H9 (cell line): ENCODE measurements at regions not wholly inside any gene's neighbourhood (a gene's known extent, or its start where the extent isn't known, plus 50 kb on each side); places are given as distances from the start of the nearest gene placed in this dataset.

Source experiments
- DNase-seq: peaks from one replicate; pipeline ENCODE4 v3.0.0-alpha.2; 2017
- H2AFZ ChIP-seq: one replicate; pipeline ENCODE4 v1.6.1; 2013; ENCODE audit warnings: mild to moderate bottlenecking, low read length, control low read depth, moderate library complexity
- H2AK5ac ChIP-seq: 2 replicates; pipeline ENCODE4 v1.6.1; 2013; ENCODE audit warnings: low read length, control low read depth, mixed read lengths; ENCODE audit not compliant: insufficient read length
- H2BK120ac ChIP-seq: one replicate; pipeline ENCODE4 v1.6.1; 2013; ENCODE audit warnings: low read depth, mild to moderate bottlenecking, low read length, control low read depth, inconsistent platforms; ENCODE audit not compliant: poor library complexity, severe bottlenecking
- H2BK12ac ChIP-seq: 2 replicates; pipeline ENCODE4 v1.6.1; 2013; ENCODE audit warnings: low read length, control low read depth, mixed read lengths, low read depth; ENCODE audit not compliant: insufficient read length
- H2BK15ac ChIP-seq: 2 replicates; pipeline ENCODE4 v1.6.1; 2013; ENCODE audit warnings: low read depth, low read length, control low read depth
- H2BK20ac ChIP-seq: one replicate; pipeline ENCODE4 v1.6.1; 2013; ENCODE audit warnings: low read depth, mild to moderate bottlenecking, low read length, control low read depth, inconsistent platforms; ENCODE audit not compliant: poor library complexity, severe bottlenecking
- H2BK5ac ChIP-seq: 2 replicates; pipeline ENCODE4 v1.6.1; 2013; ENCODE audit warnings: low read length, control low read depth, mixed read lengths; ENCODE audit not compliant: insufficient read length
- H3K14ac ChIP-seq: 2 replicates; pipeline ENCODE4 v1.6.1; 2013; ENCODE audit warnings: low read length, control low read depth; ENCODE audit not compliant: insufficient read depth
- H3K18ac ChIP-seq: 2 replicates; pipeline ENCODE4 v1.6.1; 2013; ENCODE audit warnings: low read depth, mild to moderate bottlenecking, mixed read lengths, low read length, control low read depth; ENCODE audit not compliant: insufficient read length
- H3K23ac ChIP-seq: 2 replicates; pipeline ENCODE4 v1.6.1; 2013; ENCODE audit warnings: low read length, control low read depth, mixed read lengths, low read depth; ENCODE audit not compliant: insufficient read length
- H3K23me2 ChIP-seq: 2 replicates; pipeline ENCODE4 v1.6.1; 2013; ENCODE audit warnings: low read depth, mild to moderate bottlenecking, mixed read lengths, low read length, control low read depth; ENCODE audit not compliant: insufficient read length, poor library complexity, severe bottlenecking
- H3K27ac ChIP-seq: 2 replicates; pipeline ENCODE4 v1.5.1; 2013; ENCODE audit warnings: low read length, control low read depth, mixed read lengths, low read depth; ENCODE audit not compliant: insufficient read length
- H3K27me3 ChIP-seq: 2 replicates; pipeline ENCODE4 v1.6.1; 2013; ENCODE audit warnings: low read length, control low read depth, inconsistent platforms; ENCODE audit not compliant: insufficient read depth
- H3K4ac ChIP-seq: 2 replicates; pipeline ENCODE4 v1.6.1; 2013; ENCODE audit warnings: low read depth, mild to moderate bottlenecking, control low read depth, inconsistent platforms, low read length, moderate library complexity
- H3K4me1 ChIP-seq: 2 replicates; pipeline ENCODE4 v1.6.1; 2013; ENCODE audit warnings: low read length, control low read depth, inconsistent platforms; ENCODE audit not compliant: insufficient read depth
- H3K4me2 ChIP-seq: 2 replicates; pipeline ENCODE4 v1.6.1; 2013; ENCODE audit warnings: low read length, control low read depth, mixed read lengths; ENCODE audit not compliant: insufficient read length, insufficient read depth
- H3K56ac ChIP-seq: 2 replicates; pipeline ENCODE4 v1.6.1; 2013; ENCODE audit warnings: low read depth, mild to moderate bottlenecking, mixed read lengths, low read length, control low read depth; ENCODE audit not compliant: insufficient read length
- H3K79me1 ChIP-seq: 2 replicates; pipeline ENCODE4 v1.6.1; 2013; ENCODE audit warnings: low read depth, mild to moderate bottlenecking, moderate library complexity, low read length, control low read depth, inconsistent platforms; ENCODE audit not compliant: insufficient read depth, poor library complexity, severe bottlenecking
- H3K79me2 ChIP-seq: 2 replicates; pipeline ENCODE4 v1.6.1; 2013; ENCODE audit warnings: low read length, control low read depth, inconsistent platforms; ENCODE audit not compliant: insufficient read depth
- H3K9ac ChIP-seq: 2 replicates; pipeline ENCODE4 v1.6.1; 2013; ENCODE audit warnings: low read length, control low read depth, mixed read lengths; ENCODE audit not compliant: insufficient read length; ENCODE audit errors: extremely low read depth
- H3K9me3 ChIP-seq: one replicate; pipeline ENCODE4 v1.6.1; 2013; ENCODE audit warnings: low read depth, low read length, inconsistent platforms; ENCODE audit not compliant: control insufficient read depth
- H3T11ph ChIP-seq: one replicate; pipeline ENCODE4 v1.6.1; 2013; ENCODE audit warnings: mild to moderate bottlenecking, low read length, control low read depth, inconsistent platforms
- H4K20me1 ChIP-seq: one replicate; pipeline ENCODE4 v1.6.1; 2013; ENCODE audit not compliant: control insufficient read depth, insufficient read length, insufficient read depth
- H4K5ac ChIP-seq: 2 replicates; pipeline ENCODE4 v1.6.1; 2013; ENCODE audit warnings: low read depth, mild to moderate bottlenecking, mixed read lengths, low read length, control low read depth; ENCODE audit not compliant: insufficient read length
- H4K8ac ChIP-seq: replicated peaks from 2 replicates; pipeline ENCODE4 v1.6.1; 2013; ENCODE audit warnings: low read length, control low read depth, mixed read lengths, low read depth; ENCODE audit not compliant: insufficient read length
- H4K91ac ChIP-seq: 2 replicates; pipeline ENCODE4 v1.6.1; 2013; ENCODE audit warnings: low read depth, mild to moderate bottlenecking, moderate library complexity, mixed read lengths, low read length, control low read depth; ENCODE audit not compliant: insufficient read length
- H3K27ac Mint-ChIP-seq, 3 experiments: 2 replicates in 2 of 3; 3 replicates in 1 of 3; pipeline ENCODE4 v1.8.0; 2020 to 2021; ENCODE audit warnings: mixed read lengths in 3 of 3, mild to moderate bottlenecking in 1 of 3, moderate library complexity in 1 of 3
- H3K27me3 Mint-ChIP-seq: 2 replicates; pipeline ENCODE4 v1.8.0; 2021; ENCODE audit warnings: low read depth, mild to moderate bottlenecking, moderate library complexity, mixed read lengths
- H3K36me3 Mint-ChIP-seq, 3 experiments: 2 replicates in 2 of 3; 3 replicates in 1 of 3; pipeline ENCODE4 v1.8.0; 2020 to 2021; ENCODE audit warnings: low read depth in 3 of 3, mixed read lengths in 3 of 3; ENCODE audit not compliant: insufficient read depth in 1 of 3
- H3K4me1 Mint-ChIP-seq, 2 experiments: 2 replicates each; pipeline ENCODE4 v1.8.0; 2020; ENCODE audit warnings: mixed read lengths in 2 of 2
- H3K4me3 Mint-ChIP-seq, 2 experiments: 2 replicates in 1 of 2; 3 replicates in 1 of 2; pipeline ENCODE4 v1.8.0; 2020 to 2021; ENCODE audit warnings: mild to moderate bottlenecking in 2 of 2, mixed read lengths in 2 of 2, moderate library complexity in 1 of 2
- H3K9me3 Mint-ChIP-seq, 2 experiments: 2 replicates in 1 of 2; 3 replicates in 1 of 2; pipeline ENCODE4 v1.8.0; 2020; ENCODE audit warnings: mild to moderate bottlenecking in 2 of 2, mixed read lengths in 2 of 2, moderate library complexity in 1 of 2
- CTCF ChIP-seq: fragments of 200-600 bp; sonication (generic); conservative IDR thresholded peaks from 3 replicates; pipeline ENCODE4 v1.8.0; 2021; ENCODE audit warnings: antibody characterized with exemption, mild to moderate bottlenecking
- WGBS: extraction: QIAGEN DNeasy Blood & Tissue Kit; methylation state at CpG from one replicate; pipeline ENCODE4 v1.1.7; 2013; ENCODE audit warnings: missing lambda C conversion rate, low lambda C conversion rate, mixed read lengths; ENCODE audit not compliant: insufficient read length; ENCODE audit errors: extremely low coverage; 5-methylcytosine and 5-hydroxymethylcytosine counted together

DNA sequence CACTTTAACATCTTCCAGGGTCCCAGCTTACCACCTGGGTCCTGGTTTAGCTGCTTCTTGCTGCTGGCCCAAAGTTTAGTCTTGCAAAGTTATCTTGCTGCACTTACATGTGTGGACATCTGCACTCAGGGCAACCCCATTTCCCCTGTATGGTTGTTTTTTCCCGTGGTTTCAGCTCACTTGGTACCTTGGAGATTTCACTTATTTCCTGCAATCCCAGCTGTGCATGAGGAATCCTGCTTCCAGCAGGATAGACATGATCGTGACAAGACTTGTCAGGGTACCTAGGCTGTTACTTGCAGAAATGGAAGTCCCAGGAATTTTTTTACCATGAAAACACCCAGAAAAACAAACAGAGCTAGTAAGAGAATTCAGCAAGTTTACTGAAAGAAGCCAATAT lies 95.9 kb upstream of the LEP start:
- H2BK15ac ChIP-seq, result no peak overlapping the region
- H3K23me2 ChIP-seq, result no peaks in the 10 kb centered on the region
- H3K23ac ChIP-seq, result no peak overlapping the region
- H4K8ac ChIP-seq, result no peak overlapping the region
- no peak overlapping the region for H3K27ac ChIP-seq
- H3K79me1 ChIP-seq, result no peaks in the 10 kb centered on the region
- peaks cover 0 to 3% of the 10 kb centered on the region in 2 experiments; a peak in 1 of 4 replicates for H3K4me1 Mint-ChIP-seq
- no peak overlapping the region for H3K27ac Mint-ChIP-seq
- H3K4me2 ChIP-seq, result no peak overlapping the region
- WGBS, result no CpG with 5 or more reads among the region's 2 CpGs
- no peak overlapping the region for H4K5ac ChIP-seq
- H2AFZ ChIP-seq, result no peak overlapping the region
- no peak overlapping the region for H3K56ac ChIP-seq
- no peak overlapping the region for H3K4ac ChIP-seq
- peaks cover 56% of the 10 kb centered on the region for H3K27me3 Mint-ChIP-seq
- no peak for TF ChIP-seq CTCF
- H4K20me1 ChIP-seq, result no peaks in the 10 kb centered on the region
- H4K91ac ChIP-seq, result no peak overlapping the region
- H3K79me2 ChIP-seq, result no peaks in the 10 kb centered on the region
- H2AK5ac ChIP-seq, result no peak overlapping the region
- H3K9me3 Mint-ChIP-seq, result peaks cover 18 to 26% of the 10 kb centered on the region in 2 experiments
- H2BK20ac ChIP-seq, result no peak overlapping the region
- no peak overlapping the region for H3K14ac ChIP-seq
- peaks cover 6% of the 10 kb centered on the region for H3K9me3 ChIP-seq
- H2BK12ac ChIP-seq, result no peak overlapping the region
- peaks cover 2 to 6% (median 4%) of the 10 kb centered on the region in 3 experiments; a peak in 4 of 7 replicates for H3K36me3 Mint-ChIP-seq
- no peak overlapping the region for H3T11ph ChIP-seq
- H3K4me3 Mint-ChIP-seq, result no peak overlapping the region
- no peak overlapping the region for H2BK5ac ChIP-seq
- H3K18ac ChIP-seq, result no peak overlapping the region
- peaks cover 1% of the 10 kb centered on the region; the same call in 1 of the 2 replicates for H3K4me1 ChIP-seq
- H2BK120ac ChIP-seq, result no peak overlapping the region
- H3K27me3 ChIP-seq, result no peaks in the 10 kb centered on the region
- no peak overlapping the region for H3K9ac ChIP-seq
- DNase-seq, result no peak
